K562 (cell line): ENCODE measurements at regions not wholly inside any gene's neighbourhood (a gene's known extent, or its start where the extent isn't known, plus 50 kb on each side); places are given as distances from the start of the nearest gene placed in this dataset.

Source experiments
- BCOR ChIP-seq: fragments of 450-650 bp; IDR thresholded peaks from 2 replicates; pipeline ENCODE4 v1.6.1; 2016
- MGA ChIP-seq: fragments of 450-650 bp; IDR thresholded peaks from 2 replicates; pipeline ENCODE4 v1.6.1; 2016; ENCODE audit warnings: mild to moderate bottlenecking, moderate library complexity
- RBM39 ChIP-seq: fragments of 200-400 bp; formaldehyde crosslinking; optimal IDR thresholded peaks from 2 replicates; pipeline ENCODE3; 2018; ENCODE audit warnings: low read depth, low read length
- TAL1 ChIP-seq: fragments of 450-650 bp; IDR thresholded peaks from 2 replicates; pipeline ENCODE4 v1.6.1; 2016; ENCODE audit warnings: mild to moderate bottlenecking
- ZBTB33 ChIP-seq: sonication (generic); formaldehyde crosslinking; IDR thresholded peaks from 2 replicates; pipeline ENCODE4 v1.8.1; 2023; ENCODE audit warnings: mild to moderate bottlenecking, missing genetic modification reagents

GRCh38 chr1:43034778-43035177, 76.1 kb upstream of the SLC2A1 start (continued):
- TF ChIP-seq MGA (no peak), BCOR (no peak), TAL1 (no peak), ZBTB33 (CRISPR knock-in tag) (no peak), RBM39 (no peak)
- TF ChIP-seq, all 486 proteins: peak for 0
